Esophagus squamous epithelium (tissue), 4 donors: ENCODE measurements at regions not wholly inside any gene's neighbourhood (a gene's known extent, or its start where the extent isn't known, plus 50 kb on each side); places are given as distances from the start of the nearest gene placed in this dataset.

Experiments
- POLR2A ChIP-seq, 4 donors: fragments of 450-650 bp; IDR thresholded peaks; one replicate each; pipeline ENCODE4 v1.6.1; 2017; ENCODE audit warnings: antibody characterized with exemption in 4 of 4, mild to moderate bottlenecking in 4 of 4, moderate library complexity in 3 of 4
- TF ChIP-seq, protein P1 (sequence below), 6 experiments: fragments of 450-650 bp in 4 of 6; fragments of 200-600 bp in 2 of 6; sonication (generic) in 2 of 6; IDR thresholded peaks; one replicate each; pipeline ENCODE4 v1.5.1; 2016 to 2019; ENCODE audit warnings: antibody characterized with exemption in 6 of 6, mild to moderate bottlenecking in 4 of 6, moderate library complexity in 4 of 6

DNA sequence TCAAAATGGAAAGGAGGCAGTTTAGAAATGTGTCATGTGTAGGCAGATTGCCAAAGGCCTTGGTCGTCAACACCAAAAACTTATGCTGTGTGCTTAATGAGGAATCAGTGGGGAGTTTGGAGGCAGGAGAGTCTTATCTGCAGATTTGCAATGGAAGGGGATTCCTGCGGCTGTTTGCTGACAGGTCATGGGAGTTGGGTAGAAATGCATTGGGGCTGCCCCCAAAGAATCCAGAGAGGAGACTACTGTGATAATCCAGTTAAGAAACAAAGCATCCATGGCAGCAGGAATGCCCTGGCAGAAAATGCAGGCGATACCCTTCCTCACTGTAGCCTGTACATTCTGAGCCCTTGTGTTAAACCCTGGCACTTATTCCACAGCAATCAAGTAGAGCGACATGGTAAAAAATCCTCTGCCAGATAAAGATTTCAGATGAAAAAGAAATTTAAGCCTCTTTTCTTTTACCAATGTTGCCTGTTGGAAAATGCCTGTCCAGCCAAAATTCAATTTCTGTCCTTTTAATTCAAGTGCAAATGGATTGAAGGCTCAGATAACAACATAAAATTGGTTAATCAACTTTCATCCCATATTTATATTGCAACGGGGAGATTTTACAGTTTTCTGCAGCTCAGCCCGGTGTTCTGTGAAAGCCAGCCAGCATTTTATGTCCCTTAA, 491.0 kb upstream of the CDH5 start:
- TF ChIP-seq, protein P1, sequence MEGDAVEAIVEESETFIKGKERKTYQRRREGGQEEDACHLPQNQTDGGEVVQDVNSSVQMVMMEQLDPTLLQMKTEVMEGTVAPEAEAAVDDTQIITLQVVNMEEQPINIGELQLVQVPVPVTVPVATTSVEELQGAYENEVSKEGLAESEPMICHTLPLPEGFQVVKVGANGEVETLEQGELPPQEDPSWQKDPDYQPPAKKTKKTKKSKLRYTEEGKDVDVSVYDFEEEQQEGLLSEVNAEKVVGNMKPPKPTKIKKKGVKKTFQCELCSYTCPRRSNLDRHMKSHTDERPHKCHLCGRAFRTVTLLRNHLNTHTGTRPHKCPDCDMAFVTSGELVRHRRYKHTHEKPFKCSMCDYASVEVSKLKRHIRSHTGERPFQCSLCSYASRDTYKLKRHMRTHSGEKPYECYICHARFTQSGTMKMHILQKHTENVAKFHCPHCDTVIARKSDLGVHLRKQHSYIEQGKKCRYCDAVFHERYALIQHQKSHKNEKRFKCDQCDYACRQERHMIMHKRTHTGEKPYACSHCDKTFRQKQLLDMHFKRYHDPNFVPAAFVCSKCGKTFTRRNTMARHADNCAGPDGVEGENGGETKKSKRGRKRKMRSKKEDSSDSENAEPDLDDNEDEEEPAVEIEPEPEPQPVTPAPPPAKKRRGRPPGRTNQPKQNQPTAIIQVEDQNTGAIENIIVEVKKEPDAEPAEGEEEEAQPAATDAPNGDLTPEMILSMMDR (IDR thresholded peaks at IDR 0.05) = no peak
- no peak for TF ChIP-seq POLR2A (IDR thresholded peaks at IDR 0.05)
